ENCODE measurements at regions not wholly inside any gene's neighbourhood (a gene's known extent, or its start where the extent isn't known, plus 50 kb on each side); places are given as distances from the start of the nearest gene placed in this dataset.

DNA sequence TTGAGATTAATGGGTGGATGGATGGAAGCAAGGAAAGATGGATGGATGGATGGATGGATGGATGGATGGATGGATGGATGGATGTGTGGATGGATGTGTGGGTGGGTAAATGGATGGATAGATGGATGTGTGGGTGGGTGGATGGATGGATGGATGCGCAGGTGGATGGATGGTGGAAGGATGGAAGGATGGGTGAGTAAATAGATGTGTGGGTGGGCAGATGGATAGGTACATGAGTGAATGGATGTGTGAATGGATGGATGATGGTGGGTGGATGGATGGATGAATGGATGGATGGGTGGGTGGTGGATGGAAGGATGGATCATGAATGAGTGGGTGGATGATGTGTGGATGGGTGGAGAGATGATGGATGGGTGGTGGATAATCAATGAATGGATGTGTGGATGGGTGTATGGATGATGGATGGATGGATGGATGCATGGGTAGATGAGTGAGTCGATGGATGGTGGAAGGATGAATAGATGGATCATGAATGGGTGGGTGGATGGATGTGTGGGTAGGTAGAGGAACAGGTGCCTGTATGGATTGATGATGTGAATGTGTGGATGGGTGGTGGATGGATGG lies 375.2 kb downstream of the BRD1 start:
- no peaks in the 10 kb centered on the region for H3K36me3 ChIP-seq (ENCODE audit: control insufficient read depth in 1 of 2, insufficient read depth in 2 of 2, low read length in 2 of 2)
- no peak overlapping the region for H3K4me3 ChIP-seq (ENCODE audit: low read depth in 1 of 2, low read length in 2 of 2)
- H3K4me1 ChIP-seq (ENCODE audit: control insufficient read depth in 1 of 2, insufficient read depth in 2 of 2, low read length in 2 of 2) = no peaks in the 10 kb centered on the region
- peaks cover 19% of the 10 kb centered on the region for H3K27me3 ChIP-seq (ENCODE audit: low read depth, low read length)
- no peak overlapping the region for H3K27ac ChIP-seq (ENCODE audit: low read length)
- H3K9me3 ChIP-seq (ENCODE audit: control insufficient read depth in 1 of 2, low read length in 2 of 2) = no peaks in the 10 kb centered on the region

GRCh38 chr22:49451070-49451840 lies 376.4 kb downstream of the BRD1 start:
- no peak overlapping the region for H3K27ac ChIP-seq (ENCODE audit: low read length)
- H3K4me1 ChIP-seq (ENCODE audit: control insufficient read depth in 1 of 2, insufficient read depth in 2 of 2, low read length in 2 of 2) = no peaks in the 10 kb centered on the region
- H3K9me3 ChIP-seq (ENCODE audit: control insufficient read depth in 1 of 2, low read length in 2 of 2) = no peaks in the 10 kb centered on the region
- no peaks in the 10 kb centered on the region for H3K36me3 ChIP-seq (ENCODE audit: control insufficient read depth in 1 of 2, insufficient read depth in 2 of 2, low read length in 2 of 2)
- H3K4me3 ChIP-seq (ENCODE audit: low read depth in 1 of 2, low read length in 2 of 2) = no peak overlapping the region
- H3K27me3 ChIP-seq (ENCODE audit: low read depth, low read length) = peaks cover 19% of the 10 kb centered on the region

DNA sequence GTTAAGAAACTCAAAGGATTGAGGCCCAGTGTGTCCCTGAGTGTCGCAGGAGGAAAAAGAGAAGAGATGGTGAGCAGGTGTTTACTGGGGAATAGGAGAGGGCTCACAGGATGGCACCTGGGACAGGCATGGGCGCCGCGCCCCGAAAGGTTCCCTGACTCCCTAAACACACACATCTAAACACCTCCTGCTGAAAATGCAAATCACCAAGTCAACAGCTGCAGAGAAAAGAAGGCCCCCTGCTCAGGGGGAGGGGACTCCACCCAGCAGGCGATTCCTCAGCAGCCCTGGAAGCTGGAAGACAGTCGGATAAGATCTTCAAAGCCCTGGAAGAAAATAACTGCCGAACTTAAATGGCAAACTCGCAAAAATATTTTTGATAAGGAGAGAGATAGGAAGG lies 377.2 kb downstream of the BRD1 start:
- Histone ChIP-seq H3K9me3 (ENCODE audit: control insufficient read depth in 1 of 2, low read length in 2 of 2) (no peaks in the 10 kb centered on the region), H3K27ac (ENCODE audit: low read length) (no peak overlapping the region), H3K27me3 (ENCODE audit: low read depth, low read length) (peaks cover 19% of the 10 kb centered on the region), H3K36me3 (ENCODE audit: control insufficient read depth in 1 of 2, insufficient read depth in 2 of 2, low read length in 2 of 2) (no peaks in the 10 kb centered on the region), H3K4me1 (ENCODE audit: control insufficient read depth in 1 of 2, insufficient read depth in 2 of 2, low read length in 2 of 2) (no peaks in the 10 kb centered on the region), H3K4me3 (ENCODE audit: low read depth in 1 of 2, low read length in 2 of 2) (no peak overlapping the region)

DNA sequence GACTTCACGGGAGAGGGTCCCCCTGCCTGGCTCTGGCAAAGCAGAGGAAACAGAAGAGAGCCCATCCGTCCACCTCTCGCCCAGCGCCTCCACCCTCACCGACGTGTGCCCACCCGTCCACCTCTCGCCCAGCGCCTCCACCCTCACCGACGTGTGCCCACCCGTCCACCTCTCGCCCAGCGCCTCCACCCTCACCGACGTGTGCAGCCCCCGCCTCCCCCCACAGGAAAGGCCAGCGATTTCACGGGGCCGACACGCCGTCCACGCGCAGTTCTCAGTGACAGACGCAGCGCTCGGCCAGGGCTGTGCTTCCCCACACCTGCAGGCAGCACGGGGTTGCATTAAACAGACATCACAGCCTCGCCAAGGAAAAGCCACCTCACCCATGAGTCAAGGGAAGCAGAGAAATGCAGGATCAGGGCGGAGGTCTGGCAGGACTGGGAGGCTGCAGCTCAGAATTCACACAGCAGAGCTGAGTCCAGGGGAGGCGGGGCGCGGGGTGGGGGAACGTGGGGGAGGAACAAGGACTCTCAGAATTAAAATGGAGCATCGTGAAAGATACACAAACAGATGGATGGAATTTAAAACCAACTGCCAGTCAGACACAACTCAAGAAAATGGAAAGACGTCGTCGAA lies 377.7 kb downstream of the BRD1 start:
- Histone ChIP-seq H3K36me3 (ENCODE audit: control insufficient read depth in 1 of 2, insufficient read depth in 2 of 2, low read length in 2 of 2) (no peaks in the 10 kb centered on the region), H3K27me3 (ENCODE audit: low read depth, low read length) (peaks cover 19% of the 10 kb centered on the region), H3K4me3 (ENCODE audit: low read depth in 1 of 2, low read length in 2 of 2) (no peak overlapping the region)

DNA sequence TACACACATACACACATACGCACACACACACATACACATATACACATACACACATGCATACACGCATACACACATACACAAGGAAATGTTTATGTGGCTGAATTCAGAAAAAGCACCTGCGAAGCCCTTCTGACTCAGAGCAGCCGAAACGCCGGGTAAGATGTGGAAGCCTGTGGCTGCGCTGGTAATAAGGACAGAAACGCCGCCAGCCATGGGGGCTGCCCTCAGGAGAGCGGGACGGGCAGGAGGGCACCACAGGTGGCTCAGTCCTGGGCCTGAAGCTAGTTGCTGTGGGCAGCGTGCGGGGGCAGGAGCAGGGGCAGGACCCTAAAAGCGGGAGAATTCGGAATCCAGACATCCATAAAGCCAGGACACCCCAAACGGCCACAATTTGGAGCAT lies 378.3 kb downstream of the BRD1 start:
- Histone ChIP-seq H3K27ac (ENCODE audit: low read length) (no peak overlapping the region), H3K9me3 (ENCODE audit: control insufficient read depth in 1 of 2, low read length in 2 of 2) (no peaks in the 10 kb centered on the region), H3K4me1 (ENCODE audit: control insufficient read depth in 1 of 2, insufficient read depth in 2 of 2, low read length in 2 of 2) (no peaks in the 10 kb centered on the region), H3K36me3 (ENCODE audit: control insufficient read depth in 1 of 2, insufficient read depth in 2 of 2, low read length in 2 of 2) (no peaks in the 10 kb centered on the region), H3K27me3 (ENCODE audit: low read depth, low read length) (peaks cover 19% of the 10 kb centered on the region), H3K4me3 (ENCODE audit: low read depth in 1 of 2, low read length in 2 of 2) (no peak overlapping the region)

More for the DNA sequence above, 377.7 kb downstream of the BRD1 start:
- no peaks in the 10 kb centered on the region for H3K9me3 ChIP-seq (ENCODE audit: control insufficient read depth in 1 of 2, low read length in 2 of 2)
- H3K27ac ChIP-seq (ENCODE audit: low read length) = no peak overlapping the region
- no peaks in the 10 kb centered on the region for H3K4me1 ChIP-seq (ENCODE audit: control insufficient read depth in 1 of 2, insufficient read depth in 2 of 2, low read length in 2 of 2)

DNA sequence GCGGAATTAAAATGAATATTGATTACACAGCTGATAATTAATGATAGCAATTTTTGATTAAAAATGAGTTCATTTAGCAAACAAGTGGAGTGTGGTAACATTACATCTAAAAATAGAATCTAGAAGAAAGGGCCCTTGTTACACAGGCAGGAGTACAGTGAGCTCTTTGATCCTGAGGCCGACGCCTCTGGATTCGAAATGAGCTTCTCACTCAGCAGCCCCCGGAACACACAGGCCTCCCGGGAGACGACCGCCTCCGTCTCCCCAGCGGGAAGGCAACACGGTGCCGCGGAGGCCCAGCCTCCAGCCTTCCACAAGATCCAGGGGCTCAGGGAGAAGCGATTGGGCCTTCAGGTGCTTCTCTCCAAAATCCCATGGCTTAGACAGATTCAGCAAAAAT lies 379.1 kb downstream of the BRD1 start:
- no peak overlapping the region for H3K4me3 ChIP-seq (ENCODE audit: low read depth in 1 of 2, low read length in 2 of 2)
- H3K36me3 ChIP-seq (ENCODE audit: control insufficient read depth in 1 of 2, insufficient read depth in 2 of 2, low read length in 2 of 2) = no peaks in the 10 kb centered on the region
- H3K27ac ChIP-seq (ENCODE audit: low read length) = no peak overlapping the region
- no peaks in the 10 kb centered on the region for H3K9me3 ChIP-seq (ENCODE audit: control insufficient read depth in 1 of 2, low read length in 2 of 2)
- H3K4me1 ChIP-seq (ENCODE audit: control insufficient read depth in 1 of 2, insufficient read depth in 2 of 2, low read length in 2 of 2) = no peaks in the 10 kb centered on the region
- H3K27me3 ChIP-seq (ENCODE audit: low read depth, low read length) = peaks cover 19% of the 10 kb centered on the region

- no peaks in the 10 kb centered on the region for H3K36me3 ChIP-seq (ENCODE audit: control insufficient read depth in 1 of 2, insufficient read depth in 2 of 2, low read length in 2 of 2)
- H3K27me3 ChIP-seq (ENCODE audit: low read depth, low read length) = peaks cover 19% of the 10 kb centered on the region
- no peak overlapping the region for H3K27ac ChIP-seq (ENCODE audit: low read length)
- H3K9me3 ChIP-seq (ENCODE audit: control insufficient read depth in 1 of 2, low read length in 2 of 2) = no peaks in the 10 kb centered on the region
- no peaks in the 10 kb centered on the region for H3K4me1 ChIP-seq (ENCODE audit: control insufficient read depth in 1 of 2, insufficient read depth in 2 of 2, low read length in 2 of 2)
- H3K4me3 ChIP-seq (ENCODE audit: low read depth in 1 of 2, low read length in 2 of 2) = no peak overlapping the region
Observed at GRCh38 chr22:49447837-49448236, 379.8 kb downstream of the BRD1 start.

DNA sequence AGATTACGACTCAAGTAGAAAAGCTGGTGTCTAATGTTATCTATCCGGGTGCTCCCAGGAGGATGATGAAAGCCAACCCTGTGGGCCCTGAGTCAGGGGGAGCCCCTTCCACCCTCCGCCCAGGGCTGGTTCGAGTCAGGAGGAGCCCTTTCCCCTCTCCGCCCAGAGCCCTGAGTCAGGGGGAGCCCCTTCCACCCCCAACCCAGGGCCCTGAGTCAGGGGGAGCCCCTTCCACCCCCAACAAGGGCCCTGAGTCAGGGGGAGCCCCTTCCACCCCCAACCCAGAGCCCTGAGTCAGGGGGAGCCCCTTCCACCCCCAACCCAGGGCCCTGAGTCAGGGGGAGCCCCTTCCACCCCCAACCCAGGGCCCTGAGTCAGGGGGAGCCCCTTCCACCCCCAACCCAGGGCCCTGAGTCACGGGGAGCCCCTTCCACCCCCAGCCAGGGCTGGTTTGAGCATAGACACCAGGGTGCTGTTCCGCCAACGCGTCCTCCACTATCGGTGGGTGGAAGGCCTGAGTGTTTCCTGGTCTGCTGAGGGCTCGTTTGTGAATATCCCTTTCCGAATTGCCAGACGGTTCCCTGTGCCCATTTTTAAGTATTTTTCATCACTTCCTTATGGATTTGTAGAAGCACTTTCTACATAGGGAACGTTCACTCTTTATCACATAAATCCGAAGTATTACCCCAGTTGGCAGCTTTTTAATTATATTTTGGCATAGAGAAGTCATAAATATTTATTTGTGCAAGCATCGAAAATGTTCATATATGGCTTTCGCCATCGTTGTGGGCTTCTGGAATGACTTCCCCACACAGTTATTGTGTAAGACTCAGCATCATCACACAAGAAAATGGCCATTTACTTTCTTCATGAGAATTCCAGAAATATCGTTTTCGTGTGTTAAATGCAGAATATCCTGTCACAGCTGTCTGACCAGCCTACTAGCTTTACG lies 380.6 kb downstream of the BRD1 start:
- Histone ChIP-seq H3K27ac (ENCODE audit: low read length) (no peak overlapping the region), H3K9me3 (ENCODE audit: control insufficient read depth in 1 of 2, low read length in 2 of 2) (no peaks in the 10 kb centered on the region), H3K4me3 (ENCODE audit: low read depth in 1 of 2, low read length in 2 of 2) (no peak overlapping the region), H3K4me1 (ENCODE audit: control insufficient read depth in 1 of 2, insufficient read depth in 2 of 2, low read length in 2 of 2) (no peaks in the 10 kb centered on the region), H3K27me3 (ENCODE audit: low read depth, low read length) (peaks cover 19% of the 10 kb centered on the region), H3K36me3 (ENCODE audit: control insufficient read depth in 1 of 2, insufficient read depth in 2 of 2, low read length in 2 of 2) (no peaks in the 10 kb centered on the region)

DNA sequence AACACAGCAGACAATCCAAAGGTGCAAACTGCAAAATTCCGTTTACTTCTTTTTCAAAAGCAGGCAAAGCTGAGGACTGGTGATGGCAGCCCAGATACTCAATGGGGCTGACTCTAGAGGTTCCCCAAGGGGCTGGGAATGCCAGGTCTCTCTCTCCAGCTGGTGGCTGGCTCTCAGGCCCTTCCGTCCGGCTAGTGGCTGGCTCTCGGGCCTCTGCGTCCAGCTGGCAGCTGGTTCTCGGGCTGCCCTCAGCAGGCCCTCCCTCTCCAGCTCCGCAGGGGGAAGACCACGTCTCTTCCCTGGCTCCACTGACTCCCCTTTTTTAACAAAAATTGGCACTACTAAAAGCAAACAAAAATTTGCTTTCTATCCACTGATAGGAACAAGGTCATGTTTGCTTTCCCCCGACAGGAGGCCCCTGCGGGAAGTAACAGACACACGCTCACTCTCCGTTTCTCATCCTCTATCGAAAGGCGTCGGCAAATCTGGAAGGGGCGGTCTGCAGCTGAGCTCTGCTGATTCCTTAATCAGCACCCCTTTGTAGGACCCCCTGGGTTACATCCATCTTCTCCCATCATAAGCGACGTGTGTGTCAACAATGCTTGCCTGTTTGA lies 381.4 kb downstream of the BRD1 start:
- no peaks in the 10 kb centered on the region for H3K9me3 ChIP-seq (ENCODE audit: control insufficient read depth in 1 of 2, low read length in 2 of 2)
- H3K27me3 ChIP-seq (ENCODE audit: low read depth, low read length) = peaks cover 19% of the 10 kb centered on the region
- H3K4me1 ChIP-seq (ENCODE audit: control insufficient read depth in 1 of 2, insufficient read depth in 2 of 2, low read length in 2 of 2) = no peaks in the 10 kb centered on the region
- H3K36me3 ChIP-seq (ENCODE audit: control insufficient read depth in 1 of 2, insufficient read depth in 2 of 2, low read length in 2 of 2) = no peaks in the 10 kb centered on the region
- H3K27ac ChIP-seq (ENCODE audit: low read length) = no peak overlapping the region
- H3K4me3 ChIP-seq (ENCODE audit: low read depth in 1 of 2, low read length in 2 of 2) = no peak overlapping the region

GRCh38 chr22:49444781-49445180 lies 382.9 kb downstream of the BRD1 start:
- Histone ChIP-seq H3K27ac (ENCODE audit: low read length) (no peak overlapping the region), H3K27me3 (ENCODE audit: low read depth, low read length) (peaks cover 11% of the 10 kb centered on the region), H3K36me3 (ENCODE audit: control insufficient read depth in 1 of 2, insufficient read depth in 2 of 2, low read length in 2 of 2) (no peaks in the 10 kb centered on the region), H3K9me3 (ENCODE audit: control insufficient read depth in 1 of 2, low read length in 2 of 2) (no peaks in the 10 kb centered on the region), H3K4me1 (ENCODE audit: control insufficient read depth in 1 of 2, insufficient read depth in 2 of 2, low read length in 2 of 2) (no peaks in the 10 kb centered on the region), H3K4me3 (ENCODE audit: low read depth in 1 of 2, low read length in 2 of 2) (no peak overlapping the region)

All from muscle layer of duodenum (tissue), 2 donors.